Astrocyte (in vitro differentiated cells and primary cell): ENCODE measurements at regions not wholly inside any gene's neighbourhood (a gene's known extent, or its start where the extent isn't known, plus 50 kb on each side); places are given as distances from the start of the nearest gene placed in this dataset.

ENCODE experiments used
- CTCF ChIP-seq: IDR thresholded peaks from 2 replicates; pipeline ENCODE4 v1.5.1; 2011; ENCODE audit warnings: low read depth, mild to moderate bottlenecking, inconsistent platforms, low read length, moderate library complexity; ENCODE audit not compliant: insufficient read depth
- EZH2 ChIP-seq: IDR thresholded peaks from 2 replicates; pipeline ENCODE4 v1.6.1; 2012; ENCODE audit warnings: mild to moderate bottlenecking, low read length, inconsistent platforms; ENCODE audit not compliant: insufficient read depth

- TF ChIP-seq CTCF: no peak
- TF ChIP-seq EZH2: no peak
Measured at GRCh38 chr15:77692614-77693013, 59.9 kb upstream of the LINGO1 start.
